Mesothelial cell of epicardium (in vitro differentiated cells): ENCODE measurements at regions not wholly inside any gene's neighbourhood (a gene's known extent, or its start where the extent isn't known, plus 50 kb on each side); places are given as distances from the start of the nearest gene placed in this dataset.

Source experiments
- DNase-seq, 2 experiments: peaks; one replicate each; pipeline ENCODE4 v3.0.0; 2021; ENCODE audit warnings: low spot score in 2 of 2; ENCODE audit not compliant: unreplicated experiment in 2 of 2
- H3K27ac Mint-ChIP-seq: 2 replicates; pipeline ENCODE4 v1.8.0; 2021; ENCODE audit warnings: mixed read lengths
- H3K27me3 Mint-ChIP-seq: 2 replicates; pipeline ENCODE4 v1.8.0; 2021; ENCODE audit warnings: low read depth, mixed read lengths
- H3K36me3 Mint-ChIP-seq: 2 replicates; pipeline ENCODE4 v1.8.0; 2021; ENCODE audit warnings: mixed read lengths
- H3K4me1 Mint-ChIP-seq: 2 replicates; pipeline ENCODE4 v1.8.0; 2021; ENCODE audit warnings: mixed read lengths
- H3K4me3 Mint-ChIP-seq: 2 replicates; pipeline ENCODE4 v1.8.0; 2021; ENCODE audit warnings: mild to moderate bottlenecking, moderate library complexity, mixed read lengths
- H3K9me3 Mint-ChIP-seq: 2 replicates; pipeline ENCODE4 v1.8.0; 2021; ENCODE audit warnings: mixed read lengths
- TF ChIP-seq, protein P1 (sequence below): fragments of 200-600 bp; sonication (generic); IDR thresholded peaks from one replicate; pipeline ENCODE4 v1.5.0; 2021; ENCODE audit warnings: antibody characterized with exemption; ENCODE audit not compliant: unreplicated experiment

DNA sequence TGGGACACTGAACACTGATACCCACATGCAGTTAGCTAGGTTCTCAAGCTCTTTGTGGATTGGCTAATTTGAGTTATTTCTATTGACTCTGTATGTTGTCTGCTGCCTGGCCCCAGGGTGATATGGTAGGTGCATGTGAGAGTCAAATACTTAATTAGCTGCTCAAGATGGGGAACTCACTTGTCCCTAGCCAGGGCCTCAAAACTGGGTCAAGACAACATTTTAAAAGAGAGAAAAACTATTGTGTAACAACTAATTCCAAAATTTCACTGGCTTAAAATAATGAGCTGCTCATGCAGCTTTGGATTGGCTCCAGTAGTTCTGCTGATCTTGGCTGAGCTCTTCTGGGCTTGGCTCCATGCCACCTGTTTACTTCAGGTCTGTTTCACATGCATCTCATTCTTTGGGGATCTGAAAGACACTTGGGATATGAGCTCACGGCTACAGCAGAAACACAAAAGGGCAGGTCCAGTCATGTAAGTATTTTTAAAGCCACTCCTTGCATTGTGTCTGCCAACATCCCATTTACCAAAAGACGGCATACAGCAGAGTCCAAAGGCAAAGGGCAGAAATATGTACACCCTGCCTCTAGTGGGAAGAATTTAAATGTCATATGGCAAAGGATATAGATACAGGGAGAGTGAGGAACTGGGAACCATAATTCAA, 716.8 kb downstream of the SUCLG1 start:
- peaks cover 6% of the 10 kb centered on the region for H3K4me1 Mint-ChIP-seq
- H3K9me3 Mint-ChIP-seq, result peaks cover 31% of the 10 kb centered on the region
- DNase-seq, result no peak
- no peak overlapping the region for H3K27ac Mint-ChIP-seq
- H3K4me3 Mint-ChIP-seq, result no peak overlapping the region
- H3K27me3 Mint-ChIP-seq, result no peaks in the 10 kb centered on the region
- TF ChIP-seq, protein P1, sequence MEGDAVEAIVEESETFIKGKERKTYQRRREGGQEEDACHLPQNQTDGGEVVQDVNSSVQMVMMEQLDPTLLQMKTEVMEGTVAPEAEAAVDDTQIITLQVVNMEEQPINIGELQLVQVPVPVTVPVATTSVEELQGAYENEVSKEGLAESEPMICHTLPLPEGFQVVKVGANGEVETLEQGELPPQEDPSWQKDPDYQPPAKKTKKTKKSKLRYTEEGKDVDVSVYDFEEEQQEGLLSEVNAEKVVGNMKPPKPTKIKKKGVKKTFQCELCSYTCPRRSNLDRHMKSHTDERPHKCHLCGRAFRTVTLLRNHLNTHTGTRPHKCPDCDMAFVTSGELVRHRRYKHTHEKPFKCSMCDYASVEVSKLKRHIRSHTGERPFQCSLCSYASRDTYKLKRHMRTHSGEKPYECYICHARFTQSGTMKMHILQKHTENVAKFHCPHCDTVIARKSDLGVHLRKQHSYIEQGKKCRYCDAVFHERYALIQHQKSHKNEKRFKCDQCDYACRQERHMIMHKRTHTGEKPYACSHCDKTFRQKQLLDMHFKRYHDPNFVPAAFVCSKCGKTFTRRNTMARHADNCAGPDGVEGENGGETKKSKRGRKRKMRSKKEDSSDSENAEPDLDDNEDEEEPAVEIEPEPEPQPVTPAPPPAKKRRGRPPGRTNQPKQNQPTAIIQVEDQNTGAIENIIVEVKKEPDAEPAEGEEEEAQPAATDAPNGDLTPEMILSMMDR, result no peak
- peaks cover 8% of the 10 kb centered on the region for H3K36me3 Mint-ChIP-seq

DNA sequence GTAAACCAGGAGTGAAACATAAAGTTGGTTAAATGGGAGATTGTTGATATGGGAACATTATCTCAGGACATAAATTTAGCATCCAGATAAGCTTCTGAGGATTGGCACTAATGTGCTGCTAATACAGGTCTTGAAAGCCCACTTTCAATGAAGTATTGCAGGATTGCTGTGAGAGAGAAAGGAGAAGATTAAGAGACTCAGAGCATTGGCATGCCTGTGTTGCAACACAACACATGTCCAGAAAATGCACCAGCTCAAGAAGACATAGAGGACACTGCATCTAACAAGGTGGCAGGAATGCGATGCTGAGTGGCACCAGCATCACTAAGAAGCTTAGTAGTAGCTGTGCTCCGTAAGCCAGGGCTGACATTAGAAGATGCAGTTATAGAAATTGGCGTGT, 728.9 kb downstream of the SUCLG1 start:
- no peak overlapping the region for H3K4me3 Mint-ChIP-seq
- no peak overlapping the region for H3K27ac Mint-ChIP-seq
- TF ChIP-seq, protein P1, result no peak
- H3K9me3 Mint-ChIP-seq, result peaks cover 15% of the 10 kb centered on the region
- H3K4me1 Mint-ChIP-seq, result no peaks in the 10 kb centered on the region
- H3K27me3 Mint-ChIP-seq, result no peaks in the 10 kb centered on the region
- no peak for DNase-seq
- H3K36me3 Mint-ChIP-seq, result no peaks in the 10 kb centered on the region

DNA sequence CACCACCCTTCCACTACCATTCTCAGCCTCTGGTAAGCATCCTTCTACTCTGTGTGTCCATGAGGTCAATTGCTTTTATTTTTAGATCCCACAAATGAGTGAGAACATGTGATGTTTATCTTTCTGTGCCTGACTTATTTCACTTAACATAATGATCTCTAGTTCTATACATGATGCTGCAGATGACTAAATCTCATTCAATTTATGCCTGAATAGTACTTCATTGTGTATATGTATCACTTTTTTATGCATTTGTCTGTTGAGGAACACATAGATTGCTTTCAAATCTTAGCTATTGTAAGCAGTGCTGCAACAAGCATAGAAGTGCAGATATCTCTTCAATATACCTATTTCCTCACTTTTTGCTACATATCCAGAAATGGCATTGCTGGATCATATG, 733.3 kb downstream of the SUCLG1 start:
- H3K4me3 Mint-ChIP-seq, result no peak overlapping the region
- TF ChIP-seq, protein P1, result no peak
- peaks cover 15% of the 10 kb centered on the region for H3K9me3 Mint-ChIP-seq
- no peaks in the 10 kb centered on the region for H3K27me3 Mint-ChIP-seq
- no peaks in the 10 kb centered on the region for H3K4me1 Mint-ChIP-seq
- DNase-seq, result no peak
- no peaks in the 10 kb centered on the region for H3K36me3 Mint-ChIP-seq
- no peak overlapping the region for H3K27ac Mint-ChIP-seq

DNA sequence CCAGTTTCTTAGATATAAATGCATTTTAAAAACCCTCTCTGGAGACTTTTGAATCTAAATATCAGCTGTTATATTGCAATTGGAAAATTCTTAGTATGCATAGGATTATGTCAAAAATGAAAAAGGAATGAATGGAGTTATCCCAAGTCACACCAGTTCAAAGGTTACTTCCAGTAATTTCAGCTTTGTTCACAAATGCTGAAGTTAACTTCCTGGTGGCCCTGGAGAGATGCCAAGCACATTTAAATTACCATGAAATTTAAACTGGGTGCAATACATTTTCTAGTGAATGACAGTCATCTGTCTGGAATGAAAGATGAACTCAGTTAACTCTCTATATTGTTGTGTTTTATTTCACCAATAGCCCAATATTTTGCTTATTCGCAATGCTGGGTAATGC, 753.9 kb downstream of the SUCLG1 start:
- Mint-ChIP-seq H3K4me1 (no peaks in the 10 kb centered on the region), H3K27me3 (no peaks in the 10 kb centered on the region), H3K9me3 (peaks cover 16% of the 10 kb centered on the region), H3K4me3 (no peak overlapping the region), H3K36me3 (peaks cover 2% of the 10 kb centered on the region), H3K27ac (no peak overlapping the region)
- no peak for DNase-seq
- TF ChIP-seq, protein P1, result no peak

DNA sequence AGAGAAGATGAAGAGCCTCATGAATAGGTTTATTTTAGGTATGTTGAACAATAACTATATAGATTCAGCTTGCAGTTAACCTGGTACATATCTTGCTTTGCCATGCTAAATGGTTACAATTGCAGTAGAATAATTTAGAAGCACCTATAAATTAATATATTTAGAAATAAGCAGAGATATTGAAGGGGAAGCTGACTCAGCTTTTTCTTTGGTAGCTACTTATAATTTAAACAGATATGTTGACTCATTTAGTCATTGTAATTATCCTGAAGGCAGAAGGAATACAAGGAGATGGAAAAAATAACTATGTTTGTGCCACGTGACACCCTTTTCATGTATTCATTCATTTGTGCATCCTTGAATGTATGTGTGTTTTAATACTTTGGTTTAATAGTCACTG, 755.5 kb downstream of the SUCLG1 start:
- H3K9me3 Mint-ChIP-seq, result peaks cover 16% of the 10 kb centered on the region
- no peak overlapping the region for H3K27ac Mint-ChIP-seq
- TF ChIP-seq, protein P1, result no peak
- no peak overlapping the region for H3K4me3 Mint-ChIP-seq
- H3K36me3 Mint-ChIP-seq, result peaks cover 2% of the 10 kb centered on the region
- no peak for DNase-seq
- H3K4me1 Mint-ChIP-seq, result no peaks in the 10 kb centered on the region
- no peaks in the 10 kb centered on the region for H3K27me3 Mint-ChIP-seq

DNA sequence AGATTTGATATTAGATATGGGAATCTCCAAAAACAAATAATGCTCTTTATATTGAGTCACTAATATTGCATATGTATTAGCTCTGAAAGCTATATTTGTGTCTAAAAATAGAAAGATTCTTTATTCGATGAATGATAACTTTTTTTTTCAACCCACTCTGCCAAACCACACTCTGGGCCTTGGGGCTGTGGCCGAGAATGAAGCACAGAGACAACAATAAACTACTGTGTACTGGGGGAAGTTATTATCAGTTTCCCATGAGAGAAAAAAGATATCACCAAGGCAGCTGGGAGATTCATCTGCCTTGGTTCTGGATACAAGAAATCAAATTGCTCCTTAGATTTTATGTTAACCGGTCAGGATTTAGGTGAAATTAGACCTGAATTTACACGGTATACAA, 762.2 kb downstream of the SUCLG1 start:
- no peak overlapping the region for H3K27ac Mint-ChIP-seq
- H3K4me1 Mint-ChIP-seq, result no peaks in the 10 kb centered on the region
- no peak overlapping the region for H3K4me3 Mint-ChIP-seq
- H3K27me3 Mint-ChIP-seq, result no peaks in the 10 kb centered on the region
- H3K9me3 Mint-ChIP-seq, result peaks cover 6% of the 10 kb centered on the region
- TF ChIP-seq, protein P1, result no peak
- no peak for DNase-seq
- no peaks in the 10 kb centered on the region for H3K36me3 Mint-ChIP-seq
